Left colon (tissue), 2 donors: ENCODE measurements at regions not wholly inside any gene's neighbourhood (a gene's known extent, or its start where the extent isn't known, plus 50 kb on each side); places are given as distances from the start of the nearest gene placed in this dataset.

ENCODE experiments used
- ATAC-seq: fragments of 200-7000 bp; cut with Tn5 transposase; one replicate; pipeline ENCODE4 v1.9.1; 2020; ENCODE audit warnings: mild to moderate bottlenecking, moderate library complexity
- DNase-seq, 2 donors: peaks; one replicate each; pipeline ENCODE4 v3.0.0-alpha.2; 2020
- intact Hi-C, 2 donors: fragments of 100-400 bp; cut with DNase I in 1 of 2; cut with micrococcal nuclease in 1 of 2; formaldehyde crosslinking; loops; one replicate each; pipeline versions ENCODE4 v1.11.2 to v1.14.0; 2022; cut with DNase I, micrococcal nuclease
- donor health status: DM: no; HTN: no; CAD: no.
- donor health status: DM: yes; HTN: yes; CAD: no.

GRCh38 chr21:25005388-25005787, 601.9 kb downstream of the MRPL39 start:
- DNase-seq, result no peak
- intact Hi-C loops, result no loop called here
- no peak for ATAC-seq

- intact Hi-C loops, result no loop called here
- DNase-seq (peak in 1 of 2 donors; percentile 6), ATAC-seq (peak; percentile 37)
Measured at GRCh38 chr21:25002676-25003075, 604.6 kb downstream of the MRPL39 start.

GRCh38 chr21:24995216-24995615, 612.1 kb downstream of the MRPL39 start:
- ATAC-seq (no peak), DNase-seq (no peak)
- intact Hi-C loops, result no loop called here

- ATAC-seq (no peak), DNase-seq (no peak)
- intact Hi-C loops, result no loop called here
Measured at GRCh38 chr21:24994717-24995116, 612.6 kb downstream of the MRPL39 start.

GRCh38 chr21:24989516-24989915, 617.8 kb downstream of the MRPL39 start:
- DNase-seq, result no peak
- intact Hi-C loops, result no loop called here
- ATAC-seq, result no peak

- no peak for DNase-seq
- ATAC-seq, result no peak
- intact Hi-C loops, result no loop called here
Measured at GRCh38 chr21:24988941-24989340, 618.3 kb downstream of the MRPL39 start.

- intact Hi-C loops, result no loop called here
- no peak for DNase-seq
Measured at GRCh38 chr21:24976238-24976637, 631.0 kb downstream of the MRPL39 start.

GRCh38 chr21:24969068-24969467, 638.2 kb downstream of the MRPL39 start:
- DNase-seq, result no peak
- intact Hi-C loops, result no loop called here
- ATAC-seq, result no peak

More at GRCh38 chr21:24976238-24976637, 631.0 kb downstream of the MRPL39 start:
- ATAC-seq, result no peak

GRCh38 chr21:24955275-24955961, 651.9 kb downstream of the MRPL39 start:
- DNase-seq (no peak), ATAC-seq (no peak)
- intact Hi-C loops, result no loop called here

GRCh38 chr21:24948186-24948585, 659.1 kb downstream of the MRPL39 start:
- DNase-seq, result no peak
- intact Hi-C loops, result no loop called here
- no peak for ATAC-seq

- ATAC-seq (no peak), DNase-seq (no peak)
- intact Hi-C loops, result no loop called here
Measured at GRCh38 chr21:24945910-24946309, 661.4 kb downstream of the MRPL39 start.

GRCh38 chr21:24941316-24942185, 665.7 kb downstream of the MRPL39 start:
- intact Hi-C loops, result no loop called here
- DNase-seq, result no peak
- no peak for ATAC-seq

- ATAC-seq (peak; percentile 88), DNase-seq (no peak)
- intact Hi-C loops, result no loop called here
Measured at GRCh38 chr21:24939291-24939690, 668.0 kb downstream of the MRPL39 start.

GRCh38 chr21:24938573-24938972, 668.7 kb downstream of the MRPL39 start:
- DNase-seq (no peak), ATAC-seq (peak; percentile 59)
- intact Hi-C loops, result no loop called here

- no peak for ATAC-seq
- intact Hi-C loops, result no loop called here
- no peak for DNase-seq
Measured at GRCh38 chr21:24935991-24936390, 671.3 kb downstream of the MRPL39 start.

- intact Hi-C loops, result no loop called here
- no peak for ATAC-seq
- DNase-seq, result no peak
Measured at GRCh38 chr21:24910591-24910990, 696.7 kb downstream of the MRPL39 start.

- ATAC-seq (no peak), DNase-seq (no peak)
- intact Hi-C loops, result loop anchor here in 1 of 2 donors (10.0 kb wide), 1 partner anchor 481 kb away; no protein-coding TSS in a partner anchor
Measured at GRCh38 chr21:24903994-24904635, 703.2 kb downstream of the MRPL39 start.

GRCh38 chr21:24899138-24899537, 708.1 kb downstream of the MRPL39 start:
- ATAC-seq (no peak), DNase-seq (no peak)
- intact Hi-C loops, result loop anchor here in 1 of 2 donors (10.0 kb wide), 1 partner anchor 136 kb away; no protein-coding TSS in a partner anchor

GRCh38 chr21:24897883-24898282, 709.4 kb downstream of the MRPL39 start:
- DNase-seq (no peak), ATAC-seq (no peak)
- intact Hi-C loops, result loop anchor here in 1 of 2 donors (10.0 kb wide), 1 partner anchor 137 kb away; no protein-coding TSS in a partner anchor
